ENCODE measurements at regions not wholly inside any gene's neighbourhood (a gene's known extent, or its start where the extent isn't known, plus 50 kb on each side); places are given as distances from the start of the nearest gene placed in this dataset.
"Not testable (repeated sequence)": the region's sequence is repeated elsewhere in the genome, so short reads cannot be mapped to it uniquely, and the experiment has no call there.

- not testable (repeated sequence) for DNase-seq (ENCODE audit: low read depth)
Observed at GRCh38 chrX:67475259-67475658, 68.6 kb upstream of the AR start.

- no peak for DNase-seq (ENCODE audit: low read depth)
Observed at GRCh38 chrX:67480789-67481188, 63.0 kb upstream of the AR start.
